WERI-Rb-1 (cell line): ENCODE measurements at regions not wholly inside any gene's neighbourhood (a gene's known extent, or its start where the extent isn't known, plus 50 kb on each side); places are given as distances from the start of the nearest gene placed in this dataset.

Source experiments
- DNase-seq: peaks from one replicate; pipeline ENCODE4 v3.0.0-alpha.2; 2020
- H3K27ac ChIP-seq: fragments of 250-450 bp; sonication (Bioruptor Pico); 2 replicates; pipeline ENCODE4 v1.5.1; 2020; ENCODE audit warnings: mild to moderate bottlenecking, moderate library complexity
- H3K27me3 ChIP-seq: fragments of 250-450 bp; sonication (Bioruptor Pico); 2 replicates; pipeline ENCODE4 v1.5.1; 2021; ENCODE audit warnings: mild to moderate bottlenecking, low read depth, moderate library complexity; ENCODE audit not compliant: insufficient read depth, severe bottlenecking
- H3K36me3 ChIP-seq: fragments of 250-450 bp; sonication (Bioruptor Pico); 2 replicates; pipeline ENCODE4 v1.5.1; 2020; ENCODE audit warnings: mild to moderate bottlenecking, moderate library complexity
- H3K4me3 ChIP-seq: 2 replicates; pipeline ENCODE4 v1.5.1; 2011; ENCODE audit warnings: low read depth, mild to moderate bottlenecking, control low read depth, low read length
- H3K9me3 ChIP-seq: fragments of 250-450 bp; sonication (Bioruptor Pico); 2 replicates; pipeline ENCODE4 v1.5.1; 2021; ENCODE audit warnings: mild to moderate bottlenecking, moderate library complexity; ENCODE audit not compliant: severe bottlenecking
- CTCF ChIP-seq: IDR thresholded peaks from 2 replicates; pipeline ENCODE4 v1.5.1; 2011; ENCODE audit warnings: low read depth, mild to moderate bottlenecking, control low read depth, inconsistent platforms, low read length

GRCh38 chr13:111554539-111555267, 234.3 kb downstream of the TEX29 start:
- no peak for TF ChIP-seq CTCF
- H3K9me3 ChIP-seq = peaks cover 7% of the 10 kb centered on the region
- no peaks in the 10 kb centered on the region for H3K36me3 ChIP-seq
- DNase-seq = no peak
- H3K27me3 ChIP-seq = peaks cover 99% of the 10 kb centered on the region
- no peak overlapping the region for H3K27ac ChIP-seq
- H3K4me3 ChIP-seq = no peak overlapping the region

- H3K27ac ChIP-seq = no peak overlapping the region
- peaks cover 7% of the 10 kb centered on the region for H3K9me3 ChIP-seq
Observed at GRCh38 chr13:111555268-111555808, 234.9 kb downstream of the TEX29 start.

GRCh38 chr13:111555903-111556302, 235.5 kb downstream of the TEX29 start:
- TF ChIP-seq CTCF = no peak
- no peak for DNase-seq
- H3K4me3 ChIP-seq = no peak overlapping the region
- H3K27ac ChIP-seq = no peak overlapping the region
- no peaks in the 10 kb centered on the region for H3K36me3 ChIP-seq
- peaks cover 99% of the 10 kb centered on the region for H3K27me3 ChIP-seq
- peaks cover 7% of the 10 kb centered on the region for H3K9me3 ChIP-seq

More at GRCh38 chr13:111555268-111555808, 234.9 kb downstream of the TEX29 start:
- TF ChIP-seq CTCF = no peak
- no peaks in the 10 kb centered on the region for H3K36me3 ChIP-seq
- no peak for DNase-seq
- H3K27me3 ChIP-seq = peaks cover 99% of the 10 kb centered on the region
- no peak overlapping the region for H3K4me3 ChIP-seq

- Histone ChIP-seq H3K9me3 (peaks cover 10% of the 10 kb centered on the region), H3K27ac (no peak overlapping the region), H3K36me3 (no peaks in the 10 kb centered on the region), H3K27me3 (peaks cover 99% of the 10 kb centered on the region), H3K4me3 (no peak overlapping the region)
- DNase-seq = no peak
- TF ChIP-seq CTCF = no peak
Observed at GRCh38 chr13:111556496-111556895, 236.1 kb downstream of the TEX29 start.

GRCh38 chr13:111557921-111558699, 237.7 kb downstream of the TEX29 start:
- Histone ChIP-seq H3K36me3 (no peaks in the 10 kb centered on the region), H3K4me3 (no peak overlapping the region), H3K9me3 (peaks cover 10% of the 10 kb centered on the region), H3K27ac (no peak overlapping the region), H3K27me3 (peaks cover 98% of the 10 kb centered on the region)
- TF ChIP-seq CTCF = no peak
- DNase-seq = no peak
